Kidney glomerular epithelial cell (primary cell): ENCODE measurements at regions not wholly inside any gene's neighbourhood (a gene's known extent, or its start where the extent isn't known, plus 50 kb on each side); places are given as distances from the start of the nearest gene placed in this dataset.

Experiments
- DNase-seq: peaks from one replicate; lab custom pipeline; 2025; lab: John Stamatoyannopoulos, UW

GRCh38 chr16:66013486-66013885 is 353.0 kb upstream of the CDH5 start:
- DNase-seq, result no peak

- no peak for DNase-seq
Observed at GRCh38 chr16:66008136-66008535, 358.4 kb upstream of the CDH5 start.

- no peak for DNase-seq
Observed at GRCh38 chr16:66007717-66008116, 358.8 kb upstream of the CDH5 start.

GRCh38 chr16:66006485-66006884 is 360.0 kb upstream of the CDH5 start:
- no peak for DNase-seq

- DNase-seq, result no peak
Observed at GRCh38 chr16:66004699-66005098, 361.8 kb upstream of the CDH5 start.

GRCh38 chr16:66003201-66003600 is 363.3 kb upstream of the CDH5 start:
- no peak for DNase-seq

GRCh38 chr16:66002601-66003000 is 363.9 kb upstream of the CDH5 start:
- DNase-seq, result no peak

GRCh38 chr16:66001432-66001831 is 365.1 kb upstream of the CDH5 start:
- DNase-seq, result no peak

- no peak for DNase-seq
Observed at GRCh38 chr16:65998443-65998842, 368.0 kb upstream of the CDH5 start.

- no peak for DNase-seq
Observed at GRCh38 chr16:65994291-65994690, 372.2 kb upstream of the CDH5 start.

- DNase-seq, result no peak
Observed at GRCh38 chr16:65991149-65991701, 375.3 kb upstream of the CDH5 start.

GRCh38 chr16:65989861-65990604 is 376.5 kb upstream of the CDH5 start:
- no peak for DNase-seq

GRCh38 chr16:65988024-65988595 is 378.4 kb upstream of the CDH5 start:
- DNase-seq, result no peak

GRCh38 chr16:65984296-65984695 is 382.2 kb upstream of the CDH5 start:
- no peak for DNase-seq

- no peak for DNase-seq
Observed at GRCh38 chr16:65981057-65981456, 385.4 kb upstream of the CDH5 start.

- DNase-seq, result no peak
Observed at GRCh38 chr16:65975049-65975708, 391.3 kb upstream of the CDH5 start.

- DNase-seq, result no peak
Observed at GRCh38 chr16:65967376-65967775, 399.1 kb upstream of the CDH5 start.

GRCh38 chr16:65965628-65966027 is 400.9 kb upstream of the CDH5 start:
- no peak for DNase-seq

- no peak for DNase-seq
Observed at GRCh38 chr16:65964752-65965151, 401.7 kb upstream of the CDH5 start.

- DNase-seq, result no peak
Observed at GRCh38 chr16:65961476-65962143, 404.9 kb upstream of the CDH5 start.

- no peak for DNase-seq
Observed at GRCh38 chr16:65959983-65960382, 406.5 kb upstream of the CDH5 start.

- DNase-seq, result no peak
Observed at GRCh38 chr16:65958086-65958485, 408.4 kb upstream of the CDH5 start.

- DNase-seq, result no peak
Observed at GRCh38 chr16:65956100-65956499, 410.4 kb upstream of the CDH5 start.
